GM21390 (cell line): ENCODE measurements at regions not wholly inside any gene's neighbourhood (a gene's known extent, or its start where the extent isn't known, plus 50 kb on each side); places are given as distances from the start of the nearest gene placed in this dataset.

Experiments used
- ATAC-seq: cut with Tn5 transposase; IDR thresholded peaks from one replicate; pipeline ENCODE4 v1.9.1; 2021; ENCODE audit not compliant: unreplicated experiment

DNA sequence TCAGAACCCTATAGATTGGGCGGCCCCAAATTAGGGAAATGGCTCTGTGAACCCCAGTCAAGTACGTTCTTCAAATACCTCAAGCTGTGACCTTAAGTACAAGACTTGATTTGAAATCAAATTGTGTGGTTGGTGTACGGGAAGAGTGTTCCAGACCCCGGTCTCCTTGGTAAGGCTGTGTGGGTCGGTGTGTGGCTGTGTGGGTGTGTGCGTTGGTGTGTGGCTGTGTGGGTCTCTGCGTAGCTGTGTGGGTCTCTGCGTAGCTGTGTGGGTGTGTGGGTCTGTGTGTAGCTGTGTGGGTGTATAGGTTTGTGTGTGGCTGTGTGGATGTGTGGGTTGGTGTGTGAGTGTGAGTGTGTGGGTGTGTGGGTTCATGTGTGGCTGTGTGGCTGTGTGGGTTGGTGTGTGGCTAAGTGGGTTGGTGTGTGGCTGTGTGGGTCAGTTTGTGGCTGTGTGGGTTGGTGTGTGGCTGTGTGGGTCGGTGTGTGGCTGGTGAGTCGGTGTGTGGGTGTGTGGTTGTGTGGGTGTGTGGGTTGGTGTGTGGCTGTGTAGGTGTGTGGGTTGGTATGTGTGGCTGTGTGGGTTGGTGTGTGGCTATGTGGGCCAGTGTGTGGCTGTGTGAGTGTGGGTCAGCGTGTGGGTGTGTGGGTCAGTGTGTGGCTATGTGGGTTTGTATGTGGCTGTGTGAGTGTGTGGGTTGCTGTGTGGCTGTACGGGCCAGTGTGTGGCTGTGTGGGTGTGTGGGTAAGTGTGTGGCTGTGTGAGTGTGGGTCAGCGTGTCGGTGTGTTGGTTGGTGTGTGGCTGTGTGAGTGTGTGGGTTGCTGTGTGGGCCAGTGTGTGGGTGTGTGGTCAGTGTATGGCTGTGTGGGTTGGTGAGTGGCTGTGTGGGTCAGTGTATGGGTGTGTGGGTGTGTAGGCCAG lies 238.7 kb upstream of the ZFHX3 start:
- ATAC-seq = no peak

GRCh38 chr16:73285436-73286201 lies 237.7 kb upstream of the ZFHX3 start:
- ATAC-seq = no peak

DNA sequence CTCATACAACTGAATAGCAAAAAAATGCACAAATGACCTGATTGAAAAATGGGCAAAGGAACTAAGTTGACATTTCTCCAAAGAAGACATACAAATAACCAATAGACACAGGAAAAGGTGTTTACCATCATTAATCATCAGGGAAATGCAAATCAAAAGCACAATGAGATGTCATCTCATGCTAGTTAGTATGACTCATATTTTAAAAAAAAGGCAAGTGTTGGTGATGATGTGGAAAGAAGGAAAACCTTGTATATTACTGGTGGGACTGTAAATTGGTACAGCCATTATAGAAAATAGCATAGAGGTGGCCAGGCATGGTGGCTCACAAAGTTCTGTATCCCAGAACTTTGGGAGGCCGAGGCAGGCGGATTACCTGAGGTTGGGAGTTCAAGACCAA lies 232.5 kb upstream of the ZFHX3 start:
- ATAC-seq = no peak

- ATAC-seq = no peak
Observed at GRCh38 chr16:73279451-73279850, 231.5 kb upstream of the ZFHX3 start.

- ATAC-seq = no peak
Observed at GRCh38 chr16:73277071-73277470, 229.1 kb upstream of the ZFHX3 start.

GRCh38 chr16:73275448-73275847 lies 227.5 kb upstream of the ZFHX3 start:
- ATAC-seq = no peak

GRCh38 chr16:73275024-73275423 lies 227.1 kb upstream of the ZFHX3 start:
- no peak for ATAC-seq

GRCh38 chr16:73274140-73274539 lies 226.2 kb upstream of the ZFHX3 start:
- no peak for ATAC-seq

DNA sequence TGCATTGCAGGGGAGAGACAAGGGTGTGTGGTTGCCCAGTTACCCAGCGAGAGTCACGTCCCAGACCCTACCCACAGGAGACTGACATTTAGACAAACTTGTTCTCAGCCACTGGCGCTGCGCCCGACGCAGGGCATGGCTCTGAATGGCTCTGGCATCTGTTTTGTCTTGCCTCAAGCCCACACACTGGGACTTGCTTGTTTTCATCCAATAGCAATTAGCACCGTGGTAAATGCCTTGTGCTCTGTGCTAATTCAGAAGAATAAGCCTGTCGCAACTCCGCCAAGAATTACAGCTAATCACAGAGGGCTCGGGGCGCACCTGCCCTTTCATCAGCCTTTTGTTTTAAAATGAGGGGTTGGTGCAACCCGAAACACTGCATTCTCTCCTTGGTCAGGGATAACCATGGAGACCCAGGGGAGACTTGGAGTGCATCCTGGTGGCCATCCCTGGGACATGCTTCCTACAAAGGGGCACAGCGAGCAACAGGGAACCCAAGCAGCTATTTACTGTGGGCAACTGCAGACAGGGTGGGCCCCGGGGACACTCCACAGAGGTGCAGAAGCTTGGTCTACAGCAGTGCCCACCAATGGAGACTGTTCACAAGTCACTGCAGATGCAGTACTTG lies 220.6 kb upstream of the ZFHX3 start:
- no peak for ATAC-seq

GRCh38 chr16:73265935-73266334 lies 218.0 kb upstream of the ZFHX3 start:
- ATAC-seq = no peak

GRCh38 chr16:73265124-73265837 lies 217.4 kb upstream of the ZFHX3 start:
- no peak for ATAC-seq

DNA sequence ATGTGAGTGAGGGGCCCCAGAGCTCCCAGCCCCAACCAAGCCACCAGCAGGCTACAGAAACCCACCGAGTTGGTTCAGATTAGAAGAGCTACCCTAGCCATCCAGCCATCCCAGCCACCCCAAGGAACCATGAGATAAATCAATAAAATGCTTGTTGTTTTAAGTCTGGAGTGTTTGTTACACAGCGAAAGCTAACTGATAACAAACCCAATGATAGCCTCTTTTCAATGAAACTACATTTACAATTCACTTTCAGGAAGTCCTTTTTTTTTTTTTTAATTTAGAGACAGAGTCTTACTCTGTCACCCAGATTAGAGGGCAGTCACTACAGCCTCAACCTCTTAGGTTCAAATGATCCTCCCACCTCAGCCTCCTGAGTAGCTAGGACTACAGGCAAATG lies 215.0 kb upstream of the ZFHX3 start:
- no peak for ATAC-seq

GRCh38 chr16:73255031-73255430 lies 207.1 kb upstream of the ZFHX3 start:
- ATAC-seq = no peak

GRCh38 chr16:73253922-73254480 lies 206.1 kb upstream of the ZFHX3 start:
- ATAC-seq = no peak

- no peak for ATAC-seq
Observed at GRCh38 chr16:73252446-73252845, 204.5 kb upstream of the ZFHX3 start.

- ATAC-seq = no peak
Observed at GRCh38 chr16:73251608-73252007, 203.7 kb upstream of the ZFHX3 start.

GRCh38 chr16:73248316-73248715 lies 200.4 kb upstream of the ZFHX3 start:
- ATAC-seq = no peak

GRCh38 chr16:73240920-73241319 lies 193.0 kb upstream of the ZFHX3 start:
- no peak for ATAC-seq

GRCh38 chr16:73237601-73238000 lies 189.7 kb upstream of the ZFHX3 start:
- no peak for ATAC-seq

DNA sequence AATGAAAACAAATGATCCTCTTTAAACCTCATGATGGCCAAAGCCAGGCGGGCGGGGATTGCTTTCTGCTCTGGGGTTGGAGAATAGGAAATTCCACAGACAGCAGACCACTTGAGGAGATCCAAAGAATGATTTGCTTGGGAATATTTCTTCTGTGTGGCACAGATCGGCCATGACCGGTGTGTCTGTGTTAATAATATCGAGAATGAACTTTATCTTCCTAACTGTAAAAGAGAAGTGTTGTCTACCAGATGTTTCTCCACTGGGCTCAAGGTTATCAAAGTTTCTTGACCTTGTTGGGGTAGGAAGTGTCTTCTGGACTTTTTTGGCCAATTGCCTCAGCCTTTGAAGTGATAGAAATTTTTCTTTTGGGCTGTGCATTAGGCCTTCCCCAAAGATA lies 186.6 kb upstream of the ZFHX3 start:
- no peak for ATAC-seq
